Neuronal stem cell (in vitro differentiated cells): ENCODE measurements at regions not wholly inside any gene's neighbourhood (a gene's known extent, or its start where the extent isn't known, plus 50 kb on each side); places are given as distances from the start of the nearest gene placed in this dataset.

ENCODE experiments used
- DNase-seq: peaks from one replicate; pipeline ENCODE4 v3.0.0-alpha.2; 2013; ENCODE audit warnings: low spot score
- H2AFZ ChIP-seq: one replicate; pipeline ENCODE4 v1.6.1; 2013; ENCODE audit warnings: mild to moderate bottlenecking, low read length, inconsistent platforms
- H2AK5ac ChIP-seq: 2 replicates; pipeline ENCODE4 v1.6.1; 2013; ENCODE audit warnings: low read depth, mild to moderate bottlenecking, inconsistent platforms, low read length, moderate library complexity, mixed read lengths
- H2BK120ac ChIP-seq: 2 replicates; pipeline ENCODE4 v1.6.1; 2013; ENCODE audit warnings: low read depth, mild to moderate bottlenecking, inconsistent platforms, low read length, moderate library complexity, mixed read lengths
- H2BK12ac ChIP-seq: one replicate; pipeline ENCODE4 v1.6.1; 2013; ENCODE audit warnings: low read length, inconsistent platforms
- H2BK15ac ChIP-seq: 2 replicates; pipeline ENCODE4 v1.6.1; 2013; ENCODE audit warnings: mild to moderate bottlenecking, low read length, inconsistent platforms, mixed read lengths
- H2BK5ac ChIP-seq: one replicate; pipeline ENCODE4 v1.6.1; 2013; ENCODE audit warnings: inconsistent platforms, mild to moderate bottlenecking, low read length, moderate library complexity
- H3K14ac ChIP-seq: one replicate; pipeline ENCODE4 v1.6.1; 2013; ENCODE audit warnings: low read length, inconsistent platforms
- H3K18ac ChIP-seq: 2 replicates; pipeline ENCODE4 v1.6.1; 2013; ENCODE audit warnings: low read length, inconsistent platforms
- H3K23ac ChIP-seq: 2 replicates; pipeline ENCODE4 v1.6.1; 2013; ENCODE audit warnings: low read depth, mild to moderate bottlenecking, mixed read lengths, low read length, inconsistent platforms; ENCODE audit not compliant: poor library complexity
- H3K27ac ChIP-seq: replicated peaks from 3 replicates; pipeline ENCODE4 v1.5.1; 2013; ENCODE audit warnings: low read length, inconsistent platforms
- H3K27me3 ChIP-seq, 3 experiments: 2 replicates each; pipeline ENCODE4 v1.6.1; 2013; ENCODE audit warnings: low read length in 3 of 3, mild to moderate bottlenecking in 2 of 3, inconsistent platforms in 1 of 3, low read depth in 1 of 3, mixed read lengths in 1 of 3, moderate library complexity in 1 of 3; ENCODE audit not compliant: control insufficient read depth in 3 of 3, insufficient read depth in 3 of 3
- H3K36me3 ChIP-seq, 2 donors: replicated peaks in 1 of 2; 2 replicates each; pipeline ENCODE4 v1.6.1; 2013; ENCODE audit warnings: low read length in 2 of 2; ENCODE audit not compliant: control insufficient read depth in 2 of 2, insufficient read depth in 2 of 2
- H3K4ac ChIP-seq: 2 replicates; pipeline ENCODE4 v1.6.1; 2013; ENCODE audit warnings: inconsistent platforms, mild to moderate bottlenecking, low read length, moderate library complexity
- H3K4me1 ChIP-seq, 2 donors: 1 replicate in 1 of 2; 2 replicates in 1 of 2; pipeline ENCODE4 v1.6.1; 2013; ENCODE audit warnings: low read length in 2 of 2, low read depth in 1 of 2; ENCODE audit not compliant: control insufficient read depth in 2 of 2, insufficient read depth in 1 of 2
- H3K4me2 ChIP-seq: one replicate; pipeline ENCODE4 v1.6.1; 2013; ENCODE audit warnings: mild to moderate bottlenecking, low read length, inconsistent platforms; ENCODE audit not compliant: insufficient read depth, poor library complexity, severe bottlenecking
- H3K4me3 ChIP-seq, 2 donors: 2 replicates each; pipeline ENCODE4 v1.5.1; 2013; ENCODE audit warnings: low read length in 2 of 2, mild to moderate bottlenecking in 2 of 2, inconsistent platforms in 1 of 2, moderate library complexity in 1 of 2
- H3K79me1 ChIP-seq: one replicate; pipeline ENCODE4 v1.6.1; 2013; ENCODE audit warnings: low read depth, mild to moderate bottlenecking, inconsistent platforms, low read length, moderate library complexity
- H3K9ac ChIP-seq: one replicate; pipeline ENCODE4 v1.6.1; 2013; ENCODE audit warnings: mild to moderate bottlenecking, low read depth, low read length, inconsistent platforms; ENCODE audit not compliant: poor library complexity
- H3K9me3 ChIP-seq, 2 donors: replicated peaks in 1 of 2; 2 replicates each; pipeline versions ENCODE3 to v1.6.1; 2013; ENCODE audit warnings: low read length in 2 of 2, mild to moderate bottlenecking in 2 of 2, inconsistent platforms in 1 of 2, low read depth in 1 of 2, mixed read lengths in 1 of 2, moderate library complexity in 1 of 2; ENCODE audit not compliant: control insufficient read depth in 2 of 2, insufficient read depth in 1 of 2
- H4K8ac ChIP-seq: one replicate; pipeline ENCODE4 v1.6.1; 2013; ENCODE audit warnings: low read depth, mild to moderate bottlenecking, inconsistent platforms, low read length, moderate library complexity
- H4K91ac ChIP-seq: one replicate; pipeline ENCODE4 v1.6.1; 2013; ENCODE audit warnings: low read length, low read depth, mild to moderate bottlenecking, inconsistent platforms; ENCODE audit not compliant: poor library complexity
- WGBS, 2 donors: extraction: QIAGEN DNeasy Blood & Tissue Kit; methylation state at CpG; one replicate each; pipeline ENCODE4 v1.1.7; 2013; ENCODE audit warnings: missing lambda C conversion rate in 2 of 2, mixed read lengths in 1 of 2; ENCODE audit not compliant: insufficient read length in 2 of 2, insufficient replicate concordance in 1 of 2; ENCODE audit errors: extremely low coverage in 2 of 2; 5-methylcytosine and 5-hydroxymethylcytosine counted together

GRCh38 chr14:65291531-65291930 is 121.0 kb upstream of the FUT8 start:
- Histone ChIP-seq H2AFZ (no peak overlapping the region), H3K9me3 (no peaks in the 10 kb centered on the region), H4K91ac (no peak overlapping the region), H3K27me3 (no peaks in the 10 kb centered on the region), H3K4ac (no peak overlapping the region), H3K4me2 (no peak overlapping the region), H3K9ac (no peak overlapping the region), H2BK5ac (no peak overlapping the region), H3K79me1 (no peaks in the 10 kb centered on the region), H2BK12ac (no peak overlapping the region), H2BK15ac (no peak overlapping the region), H2BK120ac (no peak overlapping the region), H2AK5ac (no peak overlapping the region), H3K36me3 (no peaks in the 10 kb centered on the region), H3K18ac (no peak overlapping the region), H3K23ac (no peak overlapping the region), H4K8ac (no peak overlapping the region), H3K4me3 (peak overlapping the region in 1 of 2 donors; percentile 29), H3K27ac (no peak overlapping the region), H3K4me1 (peaks cover 0 to 2% of the 10 kb centered on the region in 2 donors), H3K14ac (no peak overlapping the region)
- no peak for DNase-seq
- no CpG with 5 or more reads among the region's 3 CpGs for WGBS, 2 donors

GRCh38 chr14:65294816-65295215 is 117.7 kb upstream of the FUT8 start:
- H2BK12ac ChIP-seq, result no peak overlapping the region
- no peak overlapping the region for H3K23ac ChIP-seq
- H3K4me3 ChIP-seq, result no peak overlapping the region
- no peak overlapping the region for H3K9ac ChIP-seq
- H2AK5ac ChIP-seq, result no peak overlapping the region
- no peak overlapping the region for H3K27ac ChIP-seq
- H3K18ac ChIP-seq, result no peak overlapping the region
- no peak overlapping the region for H3K4me2 ChIP-seq
- no peak overlapping the region for H3K4ac ChIP-seq
- H3K79me1 ChIP-seq, result no peaks in the 10 kb centered on the region
- H3K9me3 ChIP-seq, result no peaks in the 10 kb centered on the region
- no peak overlapping the region for H2BK5ac ChIP-seq
- DNase-seq, result no peak
- H2BK120ac ChIP-seq, result no peak overlapping the region
- no peak overlapping the region for H2AFZ ChIP-seq
- no peak overlapping the region for H2BK15ac ChIP-seq
- no peaks in the 10 kb centered on the region for H3K36me3 ChIP-seq
- no peak overlapping the region for H3K14ac ChIP-seq
- no CpG with 5 or more reads among the region's 1 CpG for WGBS, 2 donors
- H3K27me3 ChIP-seq, result no peaks in the 10 kb centered on the region
- H4K8ac ChIP-seq, result no peak overlapping the region
- H4K91ac ChIP-seq, result no peak overlapping the region
- H3K4me1 ChIP-seq, result no peaks in the 10 kb centered on the region

- no peak overlapping the region for H3K4ac ChIP-seq
- no peak overlapping the region for H2BK15ac ChIP-seq
- H2BK5ac ChIP-seq, result no peak overlapping the region
- no peak overlapping the region for H4K8ac ChIP-seq
- no peak overlapping the region for H2AFZ ChIP-seq
- no peak for DNase-seq
- H2BK12ac ChIP-seq, result no peak overlapping the region
- no peak overlapping the region for H3K4me3 ChIP-seq
- no peak overlapping the region for H4K91ac ChIP-seq
- H3K27me3 ChIP-seq, result no peaks in the 10 kb centered on the region
- no peaks in the 10 kb centered on the region for H3K4me1 ChIP-seq
- no peaks in the 10 kb centered on the region for H3K79me1 ChIP-seq
- H3K36me3 ChIP-seq, result no peaks in the 10 kb centered on the region
- no peak overlapping the region for H2BK120ac ChIP-seq
- H2AK5ac ChIP-seq, result no peak overlapping the region
- H3K9me3 ChIP-seq, result no peaks in the 10 kb centered on the region
- H3K9ac ChIP-seq, result no peak overlapping the region
- no peak overlapping the region for H3K18ac ChIP-seq
- H3K23ac ChIP-seq, result no peak overlapping the region
- H3K27ac ChIP-seq, result no peak overlapping the region
- no peak overlapping the region for H3K14ac ChIP-seq
- H3K4me2 ChIP-seq, result no peak overlapping the region
Measured at GRCh38 chr14:65296402-65296801, 116.1 kb upstream of the FUT8 start.

- H3K36me3 ChIP-seq, result no peaks in the 10 kb centered on the region
- no peak overlapping the region for H3K14ac ChIP-seq
- no peak overlapping the region for H3K4ac ChIP-seq
- no peak overlapping the region for H3K27ac ChIP-seq
- H3K9ac ChIP-seq, result no peak overlapping the region
- no peak overlapping the region for H4K8ac ChIP-seq
- no peak for DNase-seq
- H3K4me3 ChIP-seq, result no peak overlapping the region
- no peak overlapping the region for H2BK15ac ChIP-seq
- H3K27me3 ChIP-seq, result no peaks in the 10 kb centered on the region
- H3K4me1 ChIP-seq, result no peaks in the 10 kb centered on the region
- no peak overlapping the region for H2AFZ ChIP-seq
- no peak overlapping the region for H2BK120ac ChIP-seq
- no peak overlapping the region for H2AK5ac ChIP-seq
- no peak overlapping the region for H2BK12ac ChIP-seq
- no CpG with 5 or more reads among the region's 4 CpGs for whole genome bisulfite sequencing, 2 donors
- no peaks in the 10 kb centered on the region for H3K9me3 ChIP-seq
- H3K4me2 ChIP-seq, result no peak overlapping the region
- no peak overlapping the region for H2BK5ac ChIP-seq
- H3K18ac ChIP-seq, result no peak overlapping the region
- no peak overlapping the region for H4K91ac ChIP-seq
- H3K79me1 ChIP-seq, result no peaks in the 10 kb centered on the region
- H3K23ac ChIP-seq, result no peak overlapping the region
Measured at GRCh38 chr14:65296876-65297275, 115.7 kb upstream of the FUT8 start.
